HG03439 (cell line): ENCODE measurements at regions not wholly inside any gene's neighbourhood (a gene's known extent, or its start where the extent isn't known, plus 50 kb on each side); places are given as distances from the start of the nearest gene placed in this dataset.
"Not testable (repeated sequence)": the region's sequence is repeated elsewhere in the genome, so short reads cannot be mapped to it uniquely, and the experiment has no call there.

Source experiments
- ATAC-seq: cut with Tn5 transposase; IDR thresholded peaks from one replicate; pipeline ENCODE4 v1.9.1; 2021; ENCODE audit warnings: mild to moderate bottlenecking, moderate library complexity; ENCODE audit not compliant: unreplicated experiment

DNA sequence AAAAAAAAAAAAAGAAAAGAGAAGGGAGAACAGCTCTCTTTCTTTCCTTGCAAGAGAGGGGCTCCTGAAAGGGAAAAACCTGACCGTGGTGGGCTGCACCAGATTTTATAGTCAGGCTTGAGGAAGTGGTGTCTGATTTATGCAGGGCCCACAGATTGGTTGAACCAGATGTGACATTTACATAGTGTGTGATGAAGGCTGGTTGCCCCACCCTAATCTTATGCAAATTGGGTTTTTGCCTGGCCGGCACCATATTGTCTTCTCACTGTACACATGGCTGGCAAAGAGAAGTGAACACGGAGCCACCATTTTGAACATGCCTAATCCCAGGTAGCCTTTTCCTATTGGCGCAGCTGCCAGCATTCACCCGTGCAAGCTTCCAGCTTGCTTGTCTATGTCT, 154.4 kb downstream of the OXSM start:
- no peak for ATAC-seq

GRCh38 chr3:25945366-25945765, 155.5 kb downstream of the OXSM start:
- no peak for ATAC-seq

- no peak for ATAC-seq
These were observed 155.9 kb downstream of the OXSM start for GRCh38 chr3:25945836-25946235.

- ATAC-seq, result no peak
These were observed 162.2 kb downstream of the OXSM start for GRCh38 chr3:25952133-25952532.

DNA sequence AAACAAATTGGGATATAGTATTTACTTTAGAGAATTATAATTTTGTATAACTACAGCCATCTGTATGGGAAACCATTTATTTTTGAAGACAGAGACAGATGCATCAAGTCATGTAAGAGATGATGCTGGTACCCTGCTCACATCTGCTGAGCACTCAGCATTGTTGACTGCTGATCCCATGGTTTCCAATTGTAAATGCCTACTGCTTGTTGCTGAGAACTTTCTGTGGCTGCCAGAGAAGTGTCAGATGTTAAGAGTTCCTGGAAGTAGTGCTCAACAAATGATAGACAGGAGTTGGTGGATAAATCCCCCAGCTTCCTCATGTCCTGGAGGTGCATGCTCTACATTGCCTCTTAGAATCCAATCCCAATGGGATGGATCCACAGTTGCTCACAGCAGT, 167.1 kb downstream of the OXSM start:
- ATAC-seq, result no peak

DNA sequence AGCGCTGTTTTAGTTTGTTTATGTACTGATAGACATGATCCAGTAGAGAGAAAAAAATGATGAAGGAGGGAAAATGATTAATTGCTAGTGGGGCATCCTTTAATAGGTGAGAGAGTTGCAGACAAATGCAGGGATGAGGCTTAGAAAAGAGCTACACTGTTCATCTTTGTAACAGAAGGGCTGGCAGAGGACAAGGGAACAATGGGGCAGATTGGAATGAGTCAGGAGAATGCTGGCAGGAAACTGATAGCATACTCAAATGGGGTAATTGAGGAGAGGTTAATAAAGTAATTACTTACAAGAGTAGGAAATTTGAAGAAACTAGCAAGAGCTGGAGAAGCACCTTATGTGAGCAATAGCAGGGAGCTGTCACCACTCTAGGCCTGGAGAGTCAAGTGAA, 170.9 kb downstream of the OXSM start:
- no peak for ATAC-seq

DNA sequence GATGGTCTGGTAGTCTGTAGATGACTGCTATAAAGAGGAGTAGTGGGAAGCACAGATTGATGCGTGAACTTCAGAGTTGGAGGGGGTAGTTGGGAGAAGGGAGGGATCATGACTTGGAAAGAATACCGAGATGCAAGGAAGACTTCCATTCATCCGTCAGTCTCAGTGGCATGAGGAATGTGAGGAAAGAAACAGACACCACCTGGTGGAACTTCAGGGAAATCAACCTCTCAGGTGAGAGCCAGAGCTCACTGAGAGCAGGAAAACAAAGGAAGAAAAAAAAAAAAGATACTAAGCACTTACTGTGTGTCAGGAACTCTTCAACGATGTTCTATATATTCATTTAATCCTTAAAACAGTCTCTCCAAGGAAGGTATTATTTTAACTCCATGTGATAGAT, 172.4 kb downstream of the OXSM start:
- ATAC-seq, result no peak

DNA sequence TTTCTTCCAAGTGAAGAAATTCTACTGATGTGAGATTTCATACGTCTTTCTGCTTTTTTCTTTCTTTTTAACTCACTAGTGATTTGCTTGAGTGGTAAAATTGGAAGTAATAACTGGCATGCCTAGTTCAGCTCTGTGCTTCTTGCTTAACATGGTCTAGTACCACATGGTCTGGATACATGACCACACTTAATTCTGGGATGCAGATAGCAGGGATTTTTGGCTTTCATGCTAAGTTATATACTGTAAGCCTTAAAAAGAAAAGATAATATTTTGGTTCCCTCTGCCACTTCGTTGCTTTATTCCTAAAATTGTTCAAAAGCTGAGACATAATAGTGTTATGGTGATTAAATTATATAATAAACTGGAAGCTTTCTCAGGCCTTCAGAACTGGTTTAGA, 174.3 kb downstream of the OXSM start:
- no peak for ATAC-seq

- no peak for ATAC-seq
These were observed 177.5 kb downstream of the OXSM start for GRCh38 chr3:25967385-25967784.

GRCh38 chr3:25971736-25972135, 181.8 kb downstream of the OXSM start:
- no peak for ATAC-seq

GRCh38 chr3:25973122-25973521, 183.2 kb downstream of the OXSM start:
- ATAC-seq, result no peak

GRCh38 chr3:25982756-25983155, 192.9 kb downstream of the OXSM start:
- ATAC-seq, result no peak

DNA sequence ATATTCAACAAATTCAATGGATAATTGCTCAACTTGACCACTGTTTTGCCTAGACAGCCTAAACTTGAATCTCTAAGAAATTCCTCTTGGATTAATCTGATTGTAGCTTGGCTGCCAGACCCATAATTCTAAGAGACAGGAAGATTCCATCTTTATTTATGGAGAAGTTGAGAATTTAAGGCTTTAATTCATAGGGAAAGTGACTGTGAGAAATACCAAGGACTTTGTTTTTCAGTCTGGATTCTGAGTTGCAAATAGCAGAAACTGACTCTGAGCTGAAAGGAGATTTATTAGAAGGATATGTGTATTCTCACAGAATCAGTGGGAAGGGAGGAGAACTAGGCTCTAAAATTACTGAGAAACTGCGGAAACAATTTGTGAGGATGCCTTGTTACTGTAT, 195.7 kb downstream of the OXSM start:
- ATAC-seq, result no peak

DNA sequence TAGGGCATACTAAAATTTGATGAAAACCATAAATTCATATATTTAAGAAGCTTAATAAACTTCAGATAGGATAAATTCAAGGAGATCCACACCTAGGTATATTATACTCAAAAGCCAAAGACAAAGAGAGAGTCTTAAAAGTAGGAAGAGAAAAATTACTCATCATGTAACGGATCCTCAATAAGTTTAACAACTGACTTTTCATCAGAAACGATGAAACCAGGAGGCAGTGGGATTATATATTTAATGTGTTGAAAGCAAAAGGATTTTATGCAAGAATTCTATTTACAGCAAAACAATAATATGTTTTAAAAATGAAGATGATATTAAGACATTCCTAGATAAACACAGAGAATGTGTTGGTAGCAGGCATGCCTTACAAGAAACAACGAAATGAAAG, 202.7 kb downstream of the OXSM start:
- ATAC-seq, result no peak

DNA sequence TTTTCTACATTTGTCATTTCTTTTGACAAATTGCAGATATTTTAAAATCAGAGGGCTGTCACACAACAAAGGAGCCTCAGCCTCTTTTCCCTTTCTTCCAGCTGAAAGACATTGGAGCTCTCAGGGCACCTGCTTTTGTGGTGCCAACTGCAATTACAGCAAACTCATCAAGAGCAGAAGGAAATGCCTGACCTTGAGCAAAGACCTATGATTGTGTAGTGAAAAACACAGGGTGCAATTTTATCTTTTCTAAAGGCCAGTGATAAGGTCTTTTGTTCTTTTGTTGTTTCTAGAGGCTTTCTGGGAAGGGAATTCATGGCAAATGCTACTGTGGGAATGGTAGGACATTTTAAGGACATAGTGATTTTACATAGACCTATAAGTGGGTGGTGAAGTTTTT, 214.3 kb downstream of the OXSM start:
- no peak for ATAC-seq

DNA sequence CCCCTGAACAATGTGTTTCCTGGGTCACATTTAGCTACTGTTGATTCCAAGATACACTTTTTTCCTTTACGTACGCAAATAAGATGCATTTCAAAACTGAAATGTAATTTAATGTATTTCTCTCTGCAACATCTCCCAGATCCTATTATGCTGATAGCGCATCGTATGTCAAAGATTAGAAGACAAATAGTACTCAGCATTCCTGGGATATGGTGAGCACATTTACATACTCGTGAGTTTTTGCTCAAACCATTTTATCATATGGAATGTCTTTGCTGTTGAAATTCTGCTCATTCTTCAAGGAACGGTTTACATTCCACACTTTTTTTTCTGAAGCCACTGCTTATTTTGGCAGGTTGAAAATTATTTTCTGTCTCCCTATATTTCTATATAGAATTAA, 221.4 kb downstream of the OXSM start:
- ATAC-seq, result no peak

GRCh38 chr3:26012241-26012745, 222.4 kb downstream of the OXSM start:
- no peak for ATAC-seq

GRCh38 chr3:26015752-26016151, 225.9 kb downstream of the OXSM start:
- no peak for ATAC-seq

DNA sequence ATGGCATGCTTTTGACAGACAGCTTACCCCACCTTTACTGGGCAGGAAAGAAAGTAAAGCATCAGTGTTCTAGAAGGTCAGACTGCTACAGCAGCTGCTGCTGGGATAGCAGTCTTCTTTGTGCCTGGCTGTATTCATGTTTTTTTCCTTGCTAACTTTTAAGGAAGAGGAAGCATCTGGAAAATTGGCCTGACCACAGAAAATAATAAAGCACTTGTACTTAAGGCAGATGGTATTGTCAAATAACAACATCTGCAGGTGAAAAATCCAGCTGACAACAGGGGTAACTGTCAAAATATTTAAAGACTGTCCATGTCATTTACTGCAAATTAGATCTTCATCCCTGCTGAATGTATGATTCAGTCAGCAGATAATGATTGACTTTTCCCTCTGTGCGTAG, 229.0 kb downstream of the OXSM start:
- ATAC-seq, result no peak

DNA sequence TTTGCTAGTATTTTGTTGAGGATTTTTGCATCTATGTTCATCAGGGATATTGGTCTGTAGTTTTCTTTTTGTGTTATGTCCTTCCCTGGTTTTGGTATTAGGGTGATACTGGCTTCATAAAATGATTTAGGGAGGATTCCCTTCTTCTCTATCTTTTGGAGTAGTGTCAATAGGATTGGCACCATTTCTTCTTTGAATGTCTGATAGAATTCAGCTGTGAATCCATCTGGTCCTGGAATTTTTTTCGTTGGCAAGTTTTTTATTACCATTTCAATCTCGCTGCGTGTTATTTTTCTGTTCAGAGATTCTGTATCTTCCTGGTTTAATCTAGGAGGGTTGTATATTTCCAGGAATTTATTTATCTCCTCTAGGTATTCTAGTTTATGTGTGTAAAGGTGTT, 234.3 kb downstream of the OXSM start:
- not testable (repeated sequence) for ATAC-seq

DNA sequence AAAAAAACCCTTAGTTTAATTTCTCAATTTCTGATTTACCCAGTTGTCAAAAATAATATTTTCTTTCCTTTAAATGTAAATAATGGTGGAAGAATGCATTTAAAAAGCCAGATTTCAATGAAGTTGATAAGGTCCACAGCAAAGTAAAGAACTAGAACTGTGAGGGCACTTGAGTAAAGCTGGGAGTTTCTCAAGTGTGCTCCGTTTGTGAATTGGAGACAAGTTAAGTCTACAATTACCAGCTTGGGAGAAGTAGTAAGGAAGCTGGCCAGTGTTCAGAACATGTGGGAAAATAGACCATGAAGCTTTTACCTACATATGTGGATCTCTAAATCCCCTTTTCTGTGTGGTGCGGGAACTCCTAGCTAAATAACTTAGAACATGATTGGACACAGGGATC, 239.4 kb downstream of the OXSM start:
- ATAC-seq, result no peak

- ATAC-seq, result not testable (repeated sequence)
These were observed 252.2 kb downstream of the OXSM start for GRCh38 chr3:26042126-26042525.

- no peak for ATAC-seq
These were observed 260.1 kb downstream of the OXSM start for GRCh38 chr3:26049951-26050350.

GRCh38 chr3:26050776-26051175, 260.9 kb downstream of the OXSM start:
- ATAC-seq, result no peak
